Stimulated activated naive CD8-positive, alpha-beta T cell treated with anti-CD3 and anti-CD28 coated beads, Interleukin-15, amount 100 ng/mL, for 72 hours (primary cell): ENCODE measurements at regions not wholly inside any gene's neighbourhood (a gene's known extent, or its start where the extent isn't known, plus 50 kb on each side); places are given as distances from the start of the nearest gene placed in this dataset.

Experiments used
- ATAC-seq: fragments of 150-1000 bp; cut with Tn5 transposase; 2 replicates; pipeline ENCODE4 v1.10.0; 2021; ENCODE audit warnings: mild to moderate bottlenecking, moderate library complexity
- DNase-seq, 2 donors: peaks; one replicate each; pipeline ENCODE4 v3.0.0; 2021 to 2022
- H3K27ac Mint-ChIP-seq, 2 donors: one replicate each; pipeline ENCODE4 v1.8.0; 2022; ENCODE audit warnings: mild to moderate bottlenecking in 2 of 2, mixed read lengths in 2 of 2, moderate library complexity in 2 of 2
- H3K27me3 Mint-ChIP-seq: one replicate; pipeline ENCODE4 v1.8.0; 2022; ENCODE audit warnings: mixed read lengths
- H3K4me1 Mint-ChIP-seq: one replicate; pipeline ENCODE4 v1.8.0; 2022; ENCODE audit warnings: mild to moderate bottlenecking, mixed read lengths
- H3K4me3 Mint-ChIP-seq, 2 donors: one replicate each; pipeline ENCODE4 v1.8.0; 2022; ENCODE audit warnings: mild to moderate bottlenecking in 2 of 2, mixed read lengths in 2 of 2, moderate library complexity in 1 of 2
- H3K9me3 Mint-ChIP-seq, 2 donors: one replicate each; pipeline ENCODE4 v1.8.0; 2022; ENCODE audit warnings: mixed read lengths in 2 of 2

DNA sequence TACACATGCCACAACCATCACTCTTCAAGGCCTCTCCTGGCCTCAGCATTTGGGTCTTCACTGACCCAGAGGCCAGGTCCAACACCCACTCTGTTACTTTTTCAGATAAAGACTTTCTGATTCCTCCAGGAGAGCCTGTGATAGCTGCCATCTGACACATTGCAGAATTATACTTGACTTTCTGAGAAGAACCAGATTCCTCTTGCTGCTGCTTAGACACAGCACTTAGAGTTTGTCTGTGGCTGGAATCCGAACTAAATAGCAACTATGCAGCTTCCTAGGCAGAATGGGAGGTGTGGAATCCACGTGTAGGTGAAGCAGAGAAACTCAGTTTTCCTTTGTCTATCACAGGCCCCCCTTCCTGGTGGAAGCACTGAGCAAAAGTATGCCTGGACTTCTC is 344.7 kb upstream of the SLC30A5 start:
- peaks cover 5% of the 10 kb centered on the region for H3K4me1 Mint-ChIP-seq

DNA sequence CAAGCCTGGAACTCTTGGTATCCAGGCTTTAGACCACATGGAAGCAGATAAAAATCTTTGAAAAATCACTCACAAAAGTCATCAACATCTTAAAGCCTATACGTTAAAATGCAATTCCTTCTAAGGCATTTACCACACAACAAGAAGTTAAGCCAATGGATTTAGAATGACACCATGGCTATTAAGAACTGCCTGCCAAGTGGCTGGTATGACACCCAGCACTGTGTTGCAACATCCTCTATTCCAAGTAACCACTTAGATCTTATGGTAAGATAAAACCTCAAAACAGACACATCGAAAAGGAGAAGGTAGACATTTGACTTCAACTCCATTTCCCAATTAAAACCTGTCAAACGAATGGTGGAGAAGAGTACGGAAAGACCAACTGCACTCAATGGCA is 344.2 kb upstream of the SLC30A5 start:
- Mint-ChIP-seq H3K4me1 (peaks cover 5% of the 10 kb centered on the region), H3K4me3 (no peak overlapping the region), H3K9me3 (peaks cover 3 to 4% of the 10 kb centered on the region in 2 donors), H3K27ac (no peak overlapping the region), H3K27me3 (peaks cover 1% of the 10 kb centered on the region)
- no peak for DNase-seq
- ATAC-seq = peak; percentile 60

More for the DNA sequence above, 344.7 kb upstream of the SLC30A5 start:
- DNase-seq (no peak), ATAC-seq (no peak)
- Mint-ChIP-seq H3K9me3 (no peaks in the 10 kb centered on the region), H3K27ac (no peak overlapping the region), H3K27me3 (no peaks in the 10 kb centered on the region), H3K4me3 (no peak overlapping the region)

DNA sequence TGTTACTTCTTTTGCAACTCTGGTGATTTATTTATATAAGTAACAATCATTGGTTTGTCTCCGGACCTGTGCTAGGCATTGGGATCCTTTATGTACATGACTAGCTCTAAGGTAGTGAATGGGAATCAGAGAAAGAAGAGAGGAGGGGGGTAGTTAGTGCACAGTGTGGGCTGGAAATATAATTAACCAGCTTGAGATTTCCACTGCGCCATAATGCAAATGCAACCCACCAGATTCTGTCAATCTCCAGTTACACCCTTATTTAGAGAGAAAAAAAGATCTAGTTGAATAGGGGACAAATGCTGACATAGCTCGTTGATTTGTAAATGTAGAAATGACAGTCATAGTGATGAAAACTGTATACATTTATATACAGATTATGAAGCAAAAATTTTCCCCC is 342.2 kb upstream of the SLC30A5 start:
- H3K4me3 Mint-ChIP-seq = no peak overlapping the region
- no peaks in the 10 kb centered on the region for H3K4me1 Mint-ChIP-seq
- ATAC-seq (no peak), DNase-seq (no peak)
- peaks cover 6% of the 10 kb centered on the region for H3K27me3 Mint-ChIP-seq
- H3K9me3 Mint-ChIP-seq = peaks cover 8 to 12% of the 10 kb centered on the region in 2 donors
- no peak overlapping the region for H3K27ac Mint-ChIP-seq

DNA sequence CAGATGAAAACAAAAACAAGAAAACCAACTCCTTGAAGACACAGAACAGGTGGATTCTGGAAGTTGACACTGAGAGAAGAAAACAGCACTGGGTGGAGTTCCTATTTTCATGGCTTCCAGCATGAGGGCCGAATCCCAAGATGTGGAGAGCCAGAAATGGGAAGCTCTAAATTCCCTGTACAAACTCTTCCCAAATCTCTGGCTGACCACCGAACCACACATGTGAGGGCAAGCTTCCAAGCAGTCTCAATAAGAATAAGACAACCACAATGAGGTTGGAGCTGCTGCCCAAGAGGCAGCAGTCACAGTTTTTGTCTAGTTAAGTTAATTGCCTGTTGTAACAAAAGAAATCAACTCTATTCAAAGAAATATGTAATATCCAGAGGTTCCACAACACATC is 339.3 kb upstream of the SLC30A5 start:
- no peaks in the 10 kb centered on the region for H3K4me1 Mint-ChIP-seq
- H3K9me3 Mint-ChIP-seq = peaks cover 8 to 12% of the 10 kb centered on the region in 2 donors
- DNase-seq (no peak), ATAC-seq (no peak)
- no peak overlapping the region for H3K4me3 Mint-ChIP-seq
- H3K27ac Mint-ChIP-seq = no peak overlapping the region
- peaks cover 6% of the 10 kb centered on the region for H3K27me3 Mint-ChIP-seq

DNA sequence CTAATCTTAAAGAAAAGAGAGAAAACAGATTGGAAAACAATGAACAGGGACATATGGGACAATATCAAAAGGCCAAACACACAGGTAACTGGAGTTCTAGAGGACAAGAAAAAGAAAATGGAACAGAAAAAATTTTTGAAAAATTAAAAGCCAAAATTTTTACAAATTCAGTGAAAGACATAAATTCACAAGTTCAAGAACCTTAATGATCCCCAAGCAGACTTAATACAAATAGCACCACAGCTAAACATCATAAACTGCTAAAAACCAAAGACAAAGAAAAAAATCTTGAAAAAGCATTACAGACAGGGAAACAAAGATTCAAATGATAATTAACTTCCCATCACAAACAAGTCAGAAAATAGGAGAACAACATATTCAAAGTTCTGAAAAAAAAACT is 338.5 kb upstream of the SLC30A5 start:
- Mint-ChIP-seq H3K4me1 (no peaks in the 10 kb centered on the region), H3K27me3 (peaks cover 6% of the 10 kb centered on the region), H3K4me3 (no peak overlapping the region), H3K27ac (no peak overlapping the region), H3K9me3 (peaks cover 8 to 12% of the 10 kb centered on the region in 2 donors)
- DNase-seq (no peak), ATAC-seq (no peak)

- H3K27me3 Mint-ChIP-seq = peaks cover 6% of the 10 kb centered on the region
- H3K9me3 Mint-ChIP-seq = peaks cover 8 to 12% of the 10 kb centered on the region in 2 donors
- H3K4me1 Mint-ChIP-seq = no peaks in the 10 kb centered on the region
- DNase-seq (no peak), ATAC-seq (no peak)
- no peak overlapping the region for H3K27ac Mint-ChIP-seq
- no peak overlapping the region for H3K4me3 Mint-ChIP-seq
Measured at GRCh38 chr5:68757006-68757405, 336.8 kb upstream of the SLC30A5 start.

GRCh38 chr5:68757626-68758212 is 336.1 kb upstream of the SLC30A5 start:
- Mint-ChIP-seq H3K27ac (no peak overlapping the region), H3K4me1 (no peaks in the 10 kb centered on the region), H3K4me3 (no peak overlapping the region), H3K27me3 (peaks cover 6% of the 10 kb centered on the region), H3K9me3 (peaks cover 8 to 12% of the 10 kb centered on the region in 2 donors)
- ATAC-seq (no peak), DNase-seq (no peak)

GRCh38 chr5:68759593-68759992 is 334.2 kb upstream of the SLC30A5 start:
- Mint-ChIP-seq H3K4me3 (no peak overlapping the region), H3K27me3 (peaks cover 6% of the 10 kb centered on the region), H3K27ac (no peak overlapping the region), H3K9me3 (peaks cover 5 to 8% of the 10 kb centered on the region in 2 donors), H3K4me1 (no peaks in the 10 kb centered on the region)
- ATAC-seq (no peak), DNase-seq (no peak)

DNA sequence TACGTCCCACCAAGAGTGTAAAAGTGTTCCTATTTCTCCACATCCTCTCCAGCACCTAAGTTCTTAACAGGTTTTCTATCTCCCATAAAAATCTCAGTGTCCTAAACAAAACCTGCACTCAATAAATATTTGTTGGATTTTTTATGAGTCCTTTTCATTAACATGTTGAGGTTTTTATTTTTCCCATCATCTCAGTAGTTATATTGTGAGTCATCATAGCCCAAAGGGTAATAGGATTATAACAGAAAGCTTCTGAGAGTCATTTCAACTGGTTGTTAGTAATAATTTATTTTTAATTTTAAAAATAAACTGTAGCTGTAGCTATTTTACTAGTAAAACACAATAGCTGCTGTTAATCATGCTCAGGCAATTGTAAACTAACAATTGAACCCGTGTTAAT is 331.6 kb upstream of the SLC30A5 start:
- H3K27ac Mint-ChIP-seq = no peak overlapping the region
- no peaks in the 10 kb centered on the region for H3K27me3 Mint-ChIP-seq
- no peaks in the 10 kb centered on the region for H3K9me3 Mint-ChIP-seq

GRCh38 chr5:68766952-68767464 is 326.8 kb upstream of the SLC30A5 start:
- H3K27me3 Mint-ChIP-seq = no peaks in the 10 kb centered on the region
- H3K4me1 Mint-ChIP-seq = no peaks in the 10 kb centered on the region
- H3K9me3 Mint-ChIP-seq = no peaks in the 10 kb centered on the region
- ATAC-seq = no peak
- no peak for DNase-seq
- no peak overlapping the region for H3K4me3 Mint-ChIP-seq
- no peak overlapping the region for H3K27ac Mint-ChIP-seq

More for the DNA sequence above, 331.6 kb upstream of the SLC30A5 start:
- no peak overlapping the region for H3K4me3 Mint-ChIP-seq
- ATAC-seq (no peak), DNase-seq (no peak)
- no peaks in the 10 kb centered on the region for H3K4me1 Mint-ChIP-seq

- Mint-ChIP-seq H3K9me3 (peaks cover 6 to 19% of the 10 kb centered on the region in 2 donors), H3K4me1 (no peaks in the 10 kb centered on the region), H3K27me3 (no peaks in the 10 kb centered on the region), H3K4me3 (no peak overlapping the region), H3K27ac (no peak overlapping the region)
- ATAC-seq (no peak), DNase-seq (no peak)
Measured at GRCh38 chr5:68770551-68770950, 323.3 kb upstream of the SLC30A5 start.

DNA sequence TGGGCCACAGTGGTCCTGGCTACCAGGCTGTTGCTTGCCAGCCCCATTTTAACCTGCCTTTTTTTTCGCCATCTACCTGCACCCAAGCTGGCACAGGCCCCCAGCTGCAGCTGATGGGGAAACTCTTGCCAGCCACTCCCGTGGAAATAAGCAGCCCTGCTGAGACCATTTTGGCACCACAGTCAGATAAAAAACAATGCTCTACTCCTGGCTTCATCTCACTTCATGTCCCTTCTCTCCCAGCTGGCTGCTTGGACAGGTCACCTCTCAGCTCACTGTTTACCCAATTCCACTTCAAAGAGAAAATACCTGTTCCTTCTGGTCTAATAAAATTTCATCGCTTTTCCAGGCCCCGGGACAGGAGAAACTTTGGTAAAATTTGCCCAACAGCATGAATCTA is 322.6 kb upstream of the SLC30A5 start:
- Mint-ChIP-seq H3K27me3 (no peaks in the 10 kb centered on the region), H3K9me3 (peaks cover 6 to 19% of the 10 kb centered on the region in 2 donors), H3K4me3 (no peak overlapping the region), H3K27ac (no peak overlapping the region), H3K4me1 (no peaks in the 10 kb centered on the region)
- DNase-seq = no peak
- ATAC-seq = no peak

DNA sequence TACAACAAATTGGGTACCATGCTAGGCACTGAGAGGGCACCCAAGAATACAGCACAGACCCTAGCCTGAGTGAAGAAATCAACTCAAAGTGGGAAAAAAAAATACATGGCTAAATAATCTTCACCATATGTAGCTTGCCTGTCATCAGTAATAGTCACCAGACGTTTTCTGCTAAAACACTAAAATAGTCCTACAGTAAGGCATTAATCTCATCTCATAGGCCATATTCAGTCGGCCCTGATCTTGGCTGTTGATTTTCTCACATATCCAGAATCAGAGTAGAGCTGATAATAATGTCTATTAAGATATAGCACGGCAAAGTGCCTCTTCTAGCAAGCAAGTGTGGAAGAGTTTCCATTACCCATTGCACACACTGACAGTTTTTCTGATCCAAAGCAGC is 322.1 kb upstream of the SLC30A5 start:
- no peaks in the 10 kb centered on the region for H3K4me1 Mint-ChIP-seq
- no peak overlapping the region for H3K4me3 Mint-ChIP-seq
- no peak for DNase-seq
- no peak for ATAC-seq
- peaks cover 6 to 19% of the 10 kb centered on the region in 2 donors for H3K9me3 Mint-ChIP-seq
- no peaks in the 10 kb centered on the region for H3K27me3 Mint-ChIP-seq
- no peak overlapping the region for H3K27ac Mint-ChIP-seq

DNA sequence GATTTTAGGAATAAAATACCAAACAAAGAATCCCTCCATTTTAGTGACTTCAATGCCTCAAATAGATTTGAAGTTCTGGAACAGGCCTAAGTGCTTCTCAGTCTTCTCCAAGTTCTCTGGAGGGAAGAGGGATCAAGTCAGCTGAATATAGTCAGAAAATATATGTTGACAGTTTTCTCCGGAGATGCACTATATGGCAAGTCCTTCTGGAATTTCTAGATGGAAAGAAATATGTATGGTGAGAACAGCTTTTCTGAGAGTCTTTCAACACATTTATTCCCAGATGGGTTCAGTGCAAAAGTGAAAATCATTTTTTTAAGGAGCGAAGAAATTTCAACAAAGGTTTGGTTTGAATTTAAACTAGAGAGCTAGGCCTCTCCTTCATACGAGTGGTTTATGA is 317.4 kb upstream of the SLC30A5 start:
- Mint-ChIP-seq H3K4me3 (no peak overlapping the region), H3K27ac (no peak overlapping the region), H3K9me3 (peaks cover 6 to 19% of the 10 kb centered on the region in 2 donors), H3K27me3 (no peaks in the 10 kb centered on the region), H3K4me1 (peaks cover 6% of the 10 kb centered on the region)
- DNase-seq (no peak), ATAC-seq (no peak)

GRCh38 chr5:68777135-68777534 is 316.7 kb upstream of the SLC30A5 start:
- ATAC-seq (no peak), DNase-seq (no peak)
- H3K4me3 Mint-ChIP-seq = no peak overlapping the region
- peaks cover 6 to 19% of the 10 kb centered on the region in 2 donors for H3K9me3 Mint-ChIP-seq
- no peak overlapping the region for H3K27ac Mint-ChIP-seq
- no peaks in the 10 kb centered on the region for H3K27me3 Mint-ChIP-seq
- H3K4me1 Mint-ChIP-seq = peaks cover 6% of the 10 kb centered on the region

DNA sequence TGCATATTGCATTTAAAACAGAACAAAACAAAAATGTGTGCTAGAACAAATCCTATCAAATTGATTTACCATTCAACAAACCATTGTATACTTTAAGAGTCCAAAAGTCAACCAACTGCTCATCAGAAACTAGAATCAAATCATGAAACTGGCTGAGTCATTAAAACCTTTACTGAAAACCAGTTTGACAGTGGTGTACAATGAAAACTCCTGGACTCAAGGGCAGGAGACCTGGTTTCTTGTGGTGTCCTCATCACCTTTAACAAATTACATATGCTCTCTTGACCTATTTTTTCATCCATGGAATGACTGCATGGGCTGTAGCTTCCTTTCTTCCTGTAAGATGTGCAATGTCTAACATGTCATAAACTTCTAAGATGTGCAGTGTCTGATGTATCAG is 315.3 kb upstream of the SLC30A5 start:
- ATAC-seq (no peak), DNase-seq (no peak)
- Mint-ChIP-seq H3K4me1 (peaks cover 6% of the 10 kb centered on the region), H3K27ac (no peak overlapping the region), H3K4me3 (no peak overlapping the region), H3K27me3 (no peaks in the 10 kb centered on the region), H3K9me3 (peaks cover 13 to 17% of the 10 kb centered on the region in 2 donors)
